OCI-LY1 (cell line): ENCODE measurements at regions not wholly inside any gene's neighbourhood (a gene's known extent, or its start where the extent isn't known, plus 50 kb on each side); places are given as distances from the start of the nearest gene placed in this dataset.

Experiments used
- H2AFZ ChIP-seq: fragments of 200-600 bp; sonication (generic), shearing (Covaris generic); 2 replicates; pipeline ENCODE4 v1.6.0; 2014; ENCODE audit warnings: antibody characterized with exemption, mild to moderate bottlenecking, low read length
- H3F3A ChIP-seq: fragments of 200-600 bp; sonication (generic), shearing (Covaris generic); 2 replicates; pipeline ENCODE4 v1.6.0; 2014; ENCODE audit warnings: mild to moderate bottlenecking, antibody characterized with exemption, low read length, moderate library complexity; ENCODE audit not compliant: insufficient read depth
- H3K27ac ChIP-seq: fragments of 200-600 bp; sonication (generic); 2 replicates; pipeline ENCODE4 v1.5.1; 2014; ENCODE audit warnings: low read length, mixed run types, mild to moderate bottlenecking, low read depth; ENCODE audit not compliant: poor library complexity, severe bottlenecking
- H3K27me3 ChIP-seq: fragments of 200-600 bp; sonication (generic); 2 replicates; pipeline ENCODE4 v1.6.0; 2014; ENCODE audit warnings: antibody characterized with exemption, mild to moderate bottlenecking, low read length, moderate library complexity; ENCODE audit not compliant: insufficient read depth
- H3K36me3 ChIP-seq: fragments of 200-600 bp; sonication (generic); 2 replicates; pipeline ENCODE4 v1.6.1; 2014; ENCODE audit warnings: mild to moderate bottlenecking, antibody characterized with exemption, low read length, moderate library complexity, mixed read lengths; ENCODE audit not compliant: insufficient read depth
- H3K4me1 ChIP-seq: fragments of 200-600 bp; sonication (generic); 2 replicates; pipeline ENCODE4 v1.5.1; 2014; ENCODE audit warnings: mild to moderate bottlenecking, low read length, moderate library complexity; ENCODE audit not compliant: insufficient read depth, severe bottlenecking
- H3K4me2 ChIP-seq: fragments of 200-600 bp; sonication (generic), shearing (Covaris generic); 2 replicates; pipeline ENCODE4 v1.6.1; 2014; ENCODE audit warnings: low read length
- H3K4me3 ChIP-seq: fragments of 200-600 bp; sonication (generic); 2 replicates; pipeline ENCODE4 v1.5.1; 2014; ENCODE audit warnings: low read length, low read depth, mild to moderate bottlenecking, mixed read lengths; ENCODE audit not compliant: poor library complexity, severe bottlenecking
- H3K79me2 ChIP-seq: fragments of 200-600 bp; shearing (Covaris generic); 2 replicates; pipeline ENCODE4 v1.6.1; 2016; ENCODE audit warnings: mixed run types, low read length, mixed read lengths; ENCODE audit not compliant: insufficient read depth
- H3K9ac ChIP-seq: fragments of 200-600 bp; sonication (generic), shearing (Covaris generic); 2 replicates; pipeline ENCODE4 v1.6.1; 2014; ENCODE audit warnings: mild to moderate bottlenecking, low read length, mixed read lengths
- H3K9me2 ChIP-seq: fragments of 200-600 bp; sonication (generic), shearing (Covaris generic); 2 replicates; pipeline ENCODE4 v1.6.1; 2014; ENCODE audit warnings: low read depth, mild to moderate bottlenecking, low read length, mixed read lengths
- H3K9me3 ChIP-seq: fragments of 200-600 bp; shearing (Covaris generic); 2 replicates; pipeline ENCODE4 v1.6.1; 2014; ENCODE audit warnings: low read length, mixed read lengths
- H4K20me1 ChIP-seq: fragments of 200-600 bp; sonication (generic), shearing (Covaris generic); 2 replicates; pipeline ENCODE4 v1.6.0; 2016; ENCODE audit warnings: mild to moderate bottlenecking, low read length; ENCODE audit not compliant: insufficient read depth
- EZH2 ChIP-seq: fragments of 200-600 bp; sonication (generic), shearing (Covaris generic); IDR thresholded peaks from 2 replicates; pipeline ENCODE4 v1.8.0; 2017; ENCODE audit warnings: borderline replicate concordance, mixed run types, mild to moderate bottlenecking, antibody characterized with exemption, low read length, moderate library complexity, mixed read lengths
- TF ChIP-seq, protein P1 (sequence below): fragments of 200-600 bp; sonication (generic), shearing (Covaris generic); IDR thresholded peaks from 2 replicates; pipeline ENCODE4 v1.5.1; 2017; ENCODE audit warnings: mild to moderate bottlenecking, antibody characterized with exemption, low read length, moderate library complexity, mixed read lengths

DNA sequence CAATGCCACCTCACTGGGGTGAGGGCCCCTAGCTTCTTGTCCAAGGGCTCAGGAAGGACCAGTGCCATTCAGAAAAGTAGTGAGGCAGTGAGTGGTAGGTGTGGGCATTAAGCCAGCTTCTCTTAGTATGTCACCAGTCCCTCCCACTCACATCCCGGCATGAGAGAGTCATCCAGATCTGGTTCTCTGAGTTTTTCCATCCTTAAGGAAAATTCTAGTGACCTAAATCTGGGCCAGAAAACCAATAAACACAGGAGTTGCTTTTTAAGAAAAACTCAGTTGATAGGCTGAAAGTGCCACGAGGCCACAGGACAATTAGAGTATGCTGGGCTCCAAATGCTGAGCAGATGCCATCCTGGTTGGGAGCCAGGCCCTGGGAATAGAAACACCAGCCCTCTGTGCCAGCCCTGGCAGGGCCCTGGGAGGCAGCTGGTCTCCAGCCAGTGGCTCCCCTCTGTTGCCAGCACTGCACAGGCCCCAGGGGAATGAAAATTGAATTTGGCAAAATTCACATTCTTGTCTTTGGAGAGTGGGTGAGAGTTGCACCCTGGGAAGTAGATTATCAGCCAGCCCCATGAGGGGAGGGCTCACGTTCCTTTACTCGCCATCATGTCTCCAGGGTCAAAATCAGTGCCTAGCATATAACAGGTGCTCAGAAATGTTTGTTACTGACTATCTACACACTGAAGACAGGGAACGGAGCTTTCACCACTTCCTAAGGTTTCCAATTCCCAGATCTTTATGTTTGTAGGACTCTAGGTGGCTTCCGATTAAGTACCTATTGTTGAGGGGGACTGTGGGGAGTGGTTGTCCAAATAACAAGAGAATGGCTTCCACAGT lies 52.8 kb downstream of the FAM43A start:
- no peak overlapping the region for H3K4me2 ChIP-seq
- peaks cover 8% of the 10 kb centered on the region; the same call in 1 of the 2 replicates for H3K27me3 ChIP-seq
- no peaks in the 10 kb centered on the region for H4K20me1 ChIP-seq
- no peaks in the 10 kb centered on the region for H3K9me3 ChIP-seq
- H3K4me1 ChIP-seq: peaks cover 18% of the 10 kb centered on the region
- H3K79me2 ChIP-seq: no peaks in the 10 kb centered on the region
- H3F3A ChIP-seq: no peaks in the 10 kb centered on the region
- no peaks in the 10 kb centered on the region for H3K36me3 ChIP-seq
- no peak overlapping the region for H2AFZ ChIP-seq
- no peak overlapping the region for H3K27ac ChIP-seq
- H3K9ac ChIP-seq: no peak overlapping the region
- H3K9me2 ChIP-seq: no peaks in the 10 kb centered on the region
- no peak overlapping the region for H3K4me3 ChIP-seq
- TF ChIP-seq, protein P1, sequence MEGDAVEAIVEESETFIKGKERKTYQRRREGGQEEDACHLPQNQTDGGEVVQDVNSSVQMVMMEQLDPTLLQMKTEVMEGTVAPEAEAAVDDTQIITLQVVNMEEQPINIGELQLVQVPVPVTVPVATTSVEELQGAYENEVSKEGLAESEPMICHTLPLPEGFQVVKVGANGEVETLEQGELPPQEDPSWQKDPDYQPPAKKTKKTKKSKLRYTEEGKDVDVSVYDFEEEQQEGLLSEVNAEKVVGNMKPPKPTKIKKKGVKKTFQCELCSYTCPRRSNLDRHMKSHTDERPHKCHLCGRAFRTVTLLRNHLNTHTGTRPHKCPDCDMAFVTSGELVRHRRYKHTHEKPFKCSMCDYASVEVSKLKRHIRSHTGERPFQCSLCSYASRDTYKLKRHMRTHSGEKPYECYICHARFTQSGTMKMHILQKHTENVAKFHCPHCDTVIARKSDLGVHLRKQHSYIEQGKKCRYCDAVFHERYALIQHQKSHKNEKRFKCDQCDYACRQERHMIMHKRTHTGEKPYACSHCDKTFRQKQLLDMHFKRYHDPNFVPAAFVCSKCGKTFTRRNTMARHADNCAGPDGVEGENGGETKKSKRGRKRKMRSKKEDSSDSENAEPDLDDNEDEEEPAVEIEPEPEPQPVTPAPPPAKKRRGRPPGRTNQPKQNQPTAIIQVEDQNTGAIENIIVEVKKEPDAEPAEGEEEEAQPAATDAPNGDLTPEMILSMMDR: no peak
- no peak for TF ChIP-seq EZH2

DNA sequence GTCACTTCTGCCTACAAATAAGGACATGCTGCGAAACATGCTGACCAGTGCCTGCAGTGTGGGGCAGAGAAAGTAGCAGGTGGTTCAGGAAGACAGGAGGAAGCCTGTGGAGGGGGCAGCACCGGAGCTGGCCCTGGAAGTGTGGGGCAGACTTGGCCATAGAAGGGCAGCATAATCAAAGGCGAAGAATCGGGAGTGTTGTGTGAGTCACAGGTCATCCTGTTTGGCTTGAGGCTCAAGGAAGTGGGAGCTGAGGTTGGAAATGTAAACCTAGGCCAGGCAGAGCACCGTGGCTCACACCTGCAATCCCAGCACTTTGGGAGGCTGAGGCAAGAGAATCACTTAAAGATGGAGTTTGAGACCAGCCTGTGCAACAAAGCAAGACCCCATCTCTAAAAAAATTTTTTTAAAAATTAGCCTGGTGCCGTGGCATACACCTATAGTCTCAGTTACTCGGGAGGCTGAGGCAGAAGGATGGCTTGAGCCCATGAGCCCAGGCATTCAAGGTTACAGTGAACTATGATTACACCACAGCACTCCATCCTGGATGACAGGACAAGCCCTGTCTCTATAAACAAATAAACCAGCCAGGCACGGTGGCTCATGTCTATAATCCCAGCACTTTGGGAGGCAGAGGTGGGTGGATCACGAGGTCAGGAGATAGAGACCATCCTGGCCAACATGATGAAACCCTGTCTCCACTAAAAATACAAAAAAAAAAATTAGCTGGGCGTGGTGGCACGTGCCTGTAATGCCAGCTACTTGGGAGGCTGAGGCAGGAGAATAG lies 54.0 kb downstream of the FAM43A start:
- H3K9me3 ChIP-seq: no peaks in the 10 kb centered on the region

DNA sequence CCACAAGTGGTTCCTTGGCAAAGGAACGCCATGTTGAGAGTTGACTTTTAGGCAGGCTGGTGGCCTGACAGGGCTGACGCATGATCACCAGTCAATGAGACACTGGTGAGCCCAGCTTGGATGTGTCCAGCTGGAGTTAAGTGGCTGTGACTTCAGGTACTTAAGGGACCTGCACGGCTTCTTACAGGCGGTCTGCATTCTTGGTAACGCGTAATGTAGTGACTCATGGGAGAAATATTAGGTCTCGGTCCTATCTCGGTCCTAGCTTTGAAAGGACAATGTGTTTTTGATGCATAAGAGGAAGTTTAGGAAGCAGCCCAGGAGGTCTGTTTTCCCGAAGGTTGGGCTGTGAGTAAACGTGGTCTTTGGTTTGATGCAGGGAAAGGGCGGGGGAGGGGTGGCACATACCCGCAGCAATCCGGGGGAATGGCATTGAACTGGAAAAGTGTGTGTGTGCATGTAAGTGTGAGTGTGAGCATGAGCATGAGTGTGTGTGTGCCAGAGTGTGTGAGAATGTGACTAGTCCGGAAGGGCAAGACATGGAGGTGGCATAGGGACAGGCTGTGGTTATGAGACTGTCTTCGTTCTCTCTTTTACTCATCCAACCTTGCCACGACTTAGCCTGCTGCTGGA lies 55.3 kb downstream of the FAM43A start:
- H3K27ac ChIP-seq: no peak overlapping the region
- H3K36me3 ChIP-seq: no peaks in the 10 kb centered on the region
- H3K9ac ChIP-seq: no peak overlapping the region
- H2AFZ ChIP-seq: no peak overlapping the region
- no peaks in the 10 kb centered on the region for H3F3A ChIP-seq
- H3K4me3 ChIP-seq: no peak overlapping the region
- H3K9me3 ChIP-seq: no peaks in the 10 kb centered on the region
- H3K9me2 ChIP-seq: no peaks in the 10 kb centered on the region
- no peak overlapping the region for H3K4me2 ChIP-seq
- peaks cover 17% of the 10 kb centered on the region for H3K4me1 ChIP-seq
- no peaks in the 10 kb centered on the region for H3K79me2 ChIP-seq
- H4K20me1 ChIP-seq: no peaks in the 10 kb centered on the region
- H3K27me3 ChIP-seq: peaks cover 8% of the 10 kb centered on the region; the same call in 1 of the 2 replicates
- TF ChIP-seq, protein P1: no peak
- TF ChIP-seq EZH2: no peak

More for the DNA sequence above, 54.0 kb downstream of the FAM43A start:
- no peak overlapping the region for H3K4me3 ChIP-seq
- H3K27ac ChIP-seq: no peak overlapping the region
- H3K9ac ChIP-seq: no peak overlapping the region
- no peaks in the 10 kb centered on the region for H4K20me1 ChIP-seq
- peaks cover 8% of the 10 kb centered on the region; the same call in 1 of the 2 replicates for H3K27me3 ChIP-seq
- no peak overlapping the region for H3K4me2 ChIP-seq
- H3K4me1 ChIP-seq: peaks cover 18% of the 10 kb centered on the region
- no peak for TF ChIP-seq EZH2
- TF ChIP-seq, protein P1: no peak
- no peaks in the 10 kb centered on the region for H3K79me2 ChIP-seq
- H3K9me2 ChIP-seq: no peaks in the 10 kb centered on the region
- H3F3A ChIP-seq: no peaks in the 10 kb centered on the region
- H2AFZ ChIP-seq: no peak overlapping the region
- H3K36me3 ChIP-seq: no peaks in the 10 kb centered on the region
